ENCODE measurements at regions not wholly inside any gene's neighbourhood (a gene's known extent, or its start where the extent isn't known, plus 50 kb on each side); places are given as distances from the start of the nearest gene placed in this dataset.

- no peak for DNase-seq (ENCODE audit: low read depth)
- H3K4me3 ChIP-seq (ENCODE audit: low read depth, low read length) = no peak overlapping the region
These were observed 50.6 kb downstream of the SLIT2 start for GRCh38 chr4:20302336-20302735.

GRCh38 chr4:20305976-20306375 lies 54.3 kb downstream of the SLIT2 start:
- no peak overlapping the region for H3K4me3 ChIP-seq (ENCODE audit: low read depth, low read length)
- DNase-seq (ENCODE audit: low read depth) = no peak

- DNase-seq (ENCODE audit: low read depth) = no peak
These were observed 60.2 kb downstream of the SLIT2 start for GRCh38 chr4:20311856-20312255.

GRCh38 chr4:20313237-20314030 lies 61.7 kb downstream of the SLIT2 start:
- H3K4me3 ChIP-seq (ENCODE audit: low read depth, low read length) = no peak overlapping the region
- no peak for DNase-seq (ENCODE audit: low read depth)

More at GRCh38 chr4:20311856-20312255, 60.2 kb downstream of the SLIT2 start:
- no peak overlapping the region for H3K4me3 ChIP-seq (ENCODE audit: low read depth, low read length)

- DNase-seq (ENCODE audit: low read depth) = no peak
- H3K4me3 ChIP-seq (ENCODE audit: low read depth, low read length) = no peak overlapping the region
These were observed 65.8 kb downstream of the SLIT2 start for GRCh38 chr4:20317424-20317985.

- H3K4me3 ChIP-seq (ENCODE audit: low read depth, low read length) = no peak overlapping the region
- no peak for DNase-seq (ENCODE audit: low read depth)
These were observed 66.5 kb downstream of the SLIT2 start for GRCh38 chr4:20318001-20318908.

GRCh38 chr4:20318909-20319277 lies 67.2 kb downstream of the SLIT2 start:
- no peak overlapping the region for H3K4me3 ChIP-seq (ENCODE audit: low read depth, low read length)
- no peak for DNase-seq (ENCODE audit: low read depth)

- H3K4me3 ChIP-seq (ENCODE audit: low read depth, low read length) = no peak overlapping the region
- DNase-seq (ENCODE audit: low read depth) = no peak
These were observed 68.3 kb downstream of the SLIT2 start for GRCh38 chr4:20319825-20320612.

- no peak overlapping the region for H3K4me3 ChIP-seq (ENCODE audit: low read depth, low read length)
- DNase-seq (ENCODE audit: low read depth) = no peak
These were observed 72.3 kb downstream of the SLIT2 start for GRCh38 chr4:20323991-20324390.

- H3K4me3 ChIP-seq (ENCODE audit: low read depth, low read length) = no peak overlapping the region
- no peak for DNase-seq (ENCODE audit: low read depth)
These were observed 74.8 kb downstream of the SLIT2 start for GRCh38 chr4:20326460-20326859.

- H3K4me3 ChIP-seq (ENCODE audit: low read depth, low read length) = no peak overlapping the region
- DNase-seq (ENCODE audit: low read depth) = no peak
These were observed 75.3 kb downstream of the SLIT2 start for GRCh38 chr4:20326977-20327376.

- H3K4me3 ChIP-seq (ENCODE audit: low read depth, low read length) = no peak overlapping the region
- DNase-seq (ENCODE audit: low read depth) = no peak
These were observed 76.1 kb downstream of the SLIT2 start for GRCh38 chr4:20327808-20328207.

- no peak overlapping the region for H3K4me3 ChIP-seq (ENCODE audit: low read depth, low read length)
- no peak for DNase-seq (ENCODE audit: low read depth)
These were observed 79.9 kb downstream of the SLIT2 start for GRCh38 chr4:20331642-20332041.

GRCh38 chr4:20333141-20333715 lies 81.5 kb downstream of the SLIT2 start:
- H3K4me3 ChIP-seq (ENCODE audit: low read depth, low read length) = no peak overlapping the region
- no peak for DNase-seq (ENCODE audit: low read depth)

GRCh38 chr4:20337261-20337664 lies 85.6 kb downstream of the SLIT2 start:
- H3K4me3 ChIP-seq (ENCODE audit: low read depth, low read length) = no peak overlapping the region
- peak; percentile 51 for DNase-seq (ENCODE audit: low read depth)

- no peak for DNase-seq (ENCODE audit: low read depth)
- no peak overlapping the region for H3K4me3 ChIP-seq (ENCODE audit: low read depth, low read length)
These were observed 87.1 kb downstream of the SLIT2 start for GRCh38 chr4:20338841-20339240.

- H3K4me3 ChIP-seq (ENCODE audit: low read depth, low read length) = no peak overlapping the region
- no peak for DNase-seq (ENCODE audit: low read depth)
These were observed 89.5 kb downstream of the SLIT2 start for GRCh38 chr4:20341134-20341738.

GRCh38 chr4:20347531-20347930 lies 95.8 kb downstream of the SLIT2 start:
- H3K4me3 ChIP-seq (ENCODE audit: low read depth, low read length) = no peak overlapping the region
- DNase-seq (ENCODE audit: low read depth) = no peak

GRCh38 chr4:20348411-20348810 lies 96.7 kb downstream of the SLIT2 start:
- no peak for DNase-seq (ENCODE audit: low read depth)

More at GRCh38 chr4:20348411-20348810, 96.7 kb downstream of the SLIT2 start:
- H3K4me3 ChIP-seq (ENCODE audit: low read depth, low read length) = no peak overlapping the region
